ENCODE measurements at regions not wholly inside any gene's neighbourhood (a gene's known extent, or its start where the extent isn't known, plus 50 kb on each side); places are given as distances from the start of the nearest gene placed in this dataset.

DNA sequence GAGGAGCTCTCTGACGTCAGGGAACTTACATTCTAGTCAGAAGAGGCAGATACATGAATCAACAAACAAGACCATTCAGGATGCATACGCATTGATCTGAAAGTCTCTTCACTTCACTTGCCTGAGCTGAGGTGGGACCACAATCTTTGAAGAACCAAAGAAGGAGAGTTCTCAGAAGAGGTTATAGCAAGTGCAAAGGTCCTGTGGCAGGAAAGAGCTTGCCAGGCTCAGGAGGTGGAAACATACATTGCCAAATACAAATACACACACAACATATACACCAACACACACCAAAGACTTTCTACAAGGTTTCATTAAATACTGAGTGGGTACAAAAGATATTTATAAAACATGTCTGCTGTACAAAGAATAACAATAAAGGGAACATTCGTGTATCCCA is 86.8 kb upstream of the GJB5 start:
- no peak for DNase-seq

DNA sequence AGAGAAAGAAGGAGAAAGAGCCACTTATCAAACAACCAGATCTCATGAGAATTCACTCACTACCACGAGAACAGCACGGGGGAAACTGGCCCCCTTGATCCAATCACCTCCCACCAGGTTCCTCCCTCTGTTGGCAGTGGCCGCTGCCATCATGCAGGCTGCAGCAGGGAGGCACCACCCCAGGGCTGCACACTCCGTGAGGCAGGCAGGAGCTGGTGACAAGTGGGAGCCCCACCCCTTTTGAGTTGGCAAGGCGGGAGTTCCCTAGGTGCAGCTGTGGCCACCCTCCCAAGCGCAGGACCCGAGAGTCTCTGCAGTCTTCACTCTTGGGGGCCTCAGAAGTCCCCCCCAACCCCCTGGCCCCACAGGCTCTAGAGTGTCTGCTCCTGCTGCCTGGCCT is 83.9 kb upstream of the GJB5 start:
- no peak for DNase-seq

DNA sequence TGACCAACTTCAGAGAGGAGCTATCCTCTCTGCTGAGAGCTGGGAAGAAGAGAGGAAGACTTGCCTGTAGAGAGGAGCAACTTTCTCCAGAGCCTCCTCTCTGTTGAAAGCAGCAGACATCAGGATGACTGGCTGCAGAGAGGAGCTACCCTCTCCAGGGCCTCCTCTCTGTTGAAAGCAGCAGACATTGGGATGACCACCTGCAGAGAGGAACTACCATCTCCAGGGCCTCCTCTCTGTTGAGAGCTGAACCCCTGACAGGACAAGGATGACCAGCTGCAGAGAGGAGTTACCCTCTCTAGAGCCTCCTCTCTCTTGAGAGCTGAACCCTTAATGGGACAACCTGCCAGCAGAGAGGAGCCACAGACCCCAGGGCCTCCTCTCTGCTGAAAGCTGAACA is 83.0 kb upstream of the GJB5 start:
- DNase-seq: no peak

DNA sequence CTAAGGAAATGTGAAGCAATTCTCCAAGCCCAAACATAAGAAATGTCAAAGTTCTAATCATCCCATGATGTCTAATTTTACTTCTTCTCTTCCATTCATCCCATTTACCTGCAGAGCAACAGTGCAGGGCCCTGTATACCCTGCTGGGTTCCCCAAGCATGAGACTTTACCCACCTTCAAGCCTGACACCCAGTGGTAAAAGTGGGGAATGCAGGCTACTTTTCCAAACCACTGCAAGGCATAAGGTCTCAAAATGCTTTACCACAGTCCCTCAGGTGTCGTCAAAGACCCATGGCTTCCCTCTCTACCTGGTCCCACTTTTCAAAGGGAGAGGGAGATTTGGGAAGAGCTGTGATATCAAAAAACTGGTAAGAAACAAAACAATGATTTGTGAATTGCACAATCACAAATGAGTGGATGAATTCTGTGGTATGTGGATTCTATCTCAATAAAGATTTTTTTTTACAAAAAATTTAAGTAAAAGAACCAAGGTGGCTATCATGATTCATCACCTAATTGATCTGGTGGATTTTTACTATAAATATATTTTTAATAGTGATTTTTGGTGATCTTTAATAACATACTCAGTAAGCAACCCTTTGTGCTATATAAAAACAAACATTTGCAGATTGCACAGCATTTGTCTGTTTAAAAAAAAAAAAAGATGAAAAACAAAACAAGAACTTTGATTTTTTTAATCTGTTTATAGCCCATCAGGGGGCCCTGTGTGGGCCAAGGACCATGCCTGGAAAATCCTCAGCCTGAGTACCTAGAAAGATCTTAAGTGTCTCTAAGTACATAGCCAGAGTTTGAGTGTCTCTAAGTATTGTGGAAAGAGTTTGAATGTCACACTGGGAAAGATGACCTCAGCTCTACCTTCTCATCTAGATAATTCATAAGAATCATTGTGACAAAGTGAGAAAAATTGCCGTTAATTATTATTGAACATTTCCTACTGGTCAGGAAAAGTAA is 73.1 kb upstream of the GJB5 start:
- DNase-seq: peak; percentile 57 to 80

DNA sequence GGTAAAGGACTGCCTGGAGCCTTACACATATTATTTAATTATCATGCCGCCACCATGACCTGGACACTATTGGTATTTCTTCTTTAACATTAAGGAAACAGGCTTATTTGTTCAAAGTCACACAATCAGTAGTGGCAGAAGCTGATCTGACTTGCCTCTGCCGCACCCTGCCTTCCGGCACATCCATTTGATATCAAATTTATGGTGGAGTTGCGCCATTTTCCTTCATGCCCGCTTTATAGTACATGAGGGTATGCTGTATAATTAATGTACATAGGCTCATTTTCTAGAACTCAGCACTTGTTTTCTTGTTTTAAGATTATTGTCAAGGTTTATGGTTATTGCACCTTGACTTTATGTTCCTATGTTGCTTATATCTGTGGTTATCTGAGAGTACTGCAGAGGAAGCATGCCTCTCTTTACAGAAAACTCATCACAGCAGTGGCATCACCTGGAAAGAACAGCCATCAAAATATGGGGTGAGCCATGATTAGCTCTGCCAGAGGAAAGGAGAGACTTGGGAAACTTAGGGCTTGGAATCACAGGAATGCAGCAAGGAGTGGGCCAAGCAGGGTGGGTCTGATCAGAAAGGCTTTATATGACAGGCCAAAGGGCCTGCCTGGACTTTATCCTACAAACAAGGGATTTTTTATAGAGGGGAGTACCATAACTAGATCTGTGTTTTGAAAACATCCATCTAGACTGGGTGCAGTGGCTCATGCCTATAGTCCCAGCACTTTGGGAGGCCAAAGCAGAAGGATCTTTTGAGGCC is 72.2 kb upstream of the GJB5 start:
- DNase-seq: no peak

DNA sequence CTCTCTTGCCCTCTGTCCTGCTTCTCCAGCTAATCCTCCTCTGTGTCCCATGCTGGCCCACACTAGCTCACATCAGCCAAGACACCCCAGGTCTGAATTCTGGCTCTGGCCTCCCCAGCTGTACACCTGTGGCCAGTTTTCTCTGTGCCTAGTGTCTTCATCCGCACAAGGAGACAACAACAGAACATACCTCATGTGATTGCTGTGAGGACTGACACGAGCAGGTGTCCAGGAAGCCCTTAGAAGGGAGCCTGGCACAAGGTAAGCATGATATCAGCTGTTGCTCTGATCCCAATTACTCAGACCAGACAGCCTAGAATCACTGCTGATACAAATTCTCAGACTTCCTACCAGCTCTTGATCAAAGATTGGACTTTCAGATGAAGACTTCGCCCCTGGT is 71.2 kb upstream of the GJB5 start:
- no peak for DNase-seq

DNA sequence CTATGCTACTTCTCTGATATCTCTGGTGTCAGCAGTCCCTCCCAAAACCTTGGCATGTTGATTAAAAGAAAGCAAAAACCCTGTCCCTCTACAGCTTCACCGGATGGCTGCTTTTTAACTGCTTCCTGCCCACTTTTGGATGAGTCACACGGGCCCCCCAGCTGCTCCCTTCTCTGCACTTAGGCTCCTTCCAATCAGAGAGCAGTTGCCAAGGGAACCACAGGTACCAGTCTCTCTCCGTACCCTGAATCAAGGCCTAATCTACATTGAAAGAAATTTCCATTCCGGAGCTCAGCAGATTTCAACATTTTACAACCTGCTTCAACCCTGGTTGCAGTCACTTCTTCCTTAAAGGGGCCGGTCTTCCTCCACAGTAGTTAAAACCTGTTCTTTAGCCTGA is 70.6 kb upstream of the GJB5 start:
- DNase-seq: peak in 1 of 2 experiments; percentile 35

DNA sequence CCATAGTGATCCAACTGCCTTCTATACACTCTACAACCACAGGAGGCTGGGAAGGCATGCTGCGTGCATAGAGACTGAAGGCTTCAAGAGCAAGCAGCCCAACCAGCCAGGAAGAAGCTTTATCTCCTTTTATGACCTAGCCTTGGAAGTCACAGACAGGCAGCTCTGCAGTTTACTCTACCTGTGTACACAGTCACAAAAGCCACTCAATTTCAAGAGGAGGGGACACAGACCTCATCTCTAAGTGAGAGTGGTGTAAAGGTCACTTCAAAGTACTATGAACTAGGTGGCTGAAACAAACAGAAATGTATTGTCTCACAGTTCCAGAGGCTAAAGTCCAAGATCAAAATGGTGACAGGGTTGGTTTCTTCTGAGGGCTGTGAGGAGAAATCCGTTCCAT is 69.6 kb upstream of the GJB5 start:
- no peak for DNase-seq

DNA sequence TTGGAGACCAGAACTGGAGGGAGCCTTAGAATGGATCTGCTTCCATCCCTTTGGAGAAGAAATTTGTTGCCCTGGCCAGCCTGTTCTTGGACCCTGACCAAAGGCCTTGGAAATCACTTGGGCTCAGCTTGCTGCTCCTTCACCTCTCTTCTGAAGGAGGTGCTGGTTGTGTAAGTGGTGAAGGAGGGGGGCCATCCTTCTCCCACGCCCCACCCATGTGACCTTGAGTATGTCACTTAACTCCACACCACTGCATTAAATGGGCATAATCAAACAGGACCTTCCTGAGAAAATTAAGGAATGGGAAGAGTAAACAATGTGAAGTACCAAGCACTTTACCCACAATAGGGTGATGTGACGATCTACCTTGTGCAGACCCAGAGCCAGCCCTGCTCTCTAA is 68.3 kb upstream of the GJB5 start:
- DNase-seq: no peak

DNA sequence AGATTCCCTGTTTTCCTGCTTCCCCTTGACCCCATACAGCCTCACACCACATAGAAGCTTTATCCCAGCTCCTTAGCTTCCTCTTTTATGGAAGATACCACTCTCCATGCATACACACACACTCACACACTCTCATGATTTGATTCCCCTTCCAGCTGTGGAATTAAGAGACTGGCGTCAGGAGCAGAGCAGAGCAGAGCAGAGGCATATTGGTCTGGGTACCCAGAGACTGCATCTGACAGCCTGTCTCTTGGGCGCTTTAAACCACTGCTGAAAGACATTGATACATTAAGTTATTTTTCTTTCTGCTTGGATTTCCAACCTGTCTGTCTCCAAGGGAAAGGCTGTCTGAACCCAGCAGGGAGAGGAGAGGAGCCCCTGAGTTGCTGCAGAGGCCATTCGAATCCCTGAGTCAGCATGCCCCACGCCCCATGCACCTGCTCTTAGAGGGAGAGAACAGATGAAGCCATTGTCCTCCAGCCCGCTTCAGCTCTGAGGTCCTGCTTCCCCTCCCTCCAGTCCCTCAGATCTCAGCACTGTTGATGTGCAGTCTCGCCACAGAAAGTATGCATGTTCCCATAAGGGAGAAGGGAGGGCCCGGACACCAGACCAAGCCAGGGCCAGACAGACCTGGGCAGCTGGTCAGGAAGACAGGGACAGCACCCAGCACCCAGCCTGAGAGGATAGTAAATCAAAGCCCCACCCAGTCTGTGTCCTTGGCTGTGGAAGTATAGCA is 66.7 kb upstream of the GJB5 start:
- DNase-seq: peak; percentile 63 to 83

DNA sequence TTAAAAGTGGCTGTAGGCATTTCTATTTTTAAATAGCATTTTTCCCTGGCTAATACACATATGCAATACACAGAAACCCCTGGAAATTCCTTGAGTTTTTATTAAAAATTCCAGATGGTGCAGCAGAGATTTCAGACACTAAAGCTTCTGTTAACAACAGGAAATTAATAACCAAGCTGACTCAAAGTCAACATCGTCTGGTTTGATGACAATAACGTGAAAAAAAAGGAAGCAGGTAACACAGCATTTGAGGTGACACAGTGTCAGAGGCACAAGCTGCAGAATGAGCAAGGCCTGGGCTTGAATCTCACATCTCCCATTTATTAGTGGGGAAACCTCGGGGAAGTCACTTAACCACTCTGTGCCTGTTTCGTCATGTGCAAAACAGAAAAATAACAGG is 64.6 kb upstream of the GJB5 start:
- DNase-seq: no peak

DNA sequence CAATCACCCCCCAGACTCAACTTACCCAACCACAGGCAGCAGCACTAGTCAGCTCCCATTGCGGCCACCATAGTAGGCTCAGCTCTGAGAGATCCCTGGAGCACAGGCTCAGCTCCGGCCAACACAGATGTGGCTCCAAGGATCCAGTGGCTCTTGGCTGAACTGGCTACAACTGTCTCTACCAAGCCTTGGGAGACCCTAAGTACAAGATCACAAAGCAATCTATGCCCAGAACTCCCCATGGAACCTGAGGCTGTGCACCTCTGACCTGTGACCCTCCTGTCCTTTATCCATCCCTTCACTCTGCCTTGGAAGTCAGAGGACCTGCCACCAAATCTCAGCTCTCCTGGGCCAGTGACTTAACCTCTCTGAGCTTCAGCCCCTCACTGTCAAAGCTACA is 61.8 kb upstream of the GJB5 start:
- DNase-seq: no peak

DNA sequence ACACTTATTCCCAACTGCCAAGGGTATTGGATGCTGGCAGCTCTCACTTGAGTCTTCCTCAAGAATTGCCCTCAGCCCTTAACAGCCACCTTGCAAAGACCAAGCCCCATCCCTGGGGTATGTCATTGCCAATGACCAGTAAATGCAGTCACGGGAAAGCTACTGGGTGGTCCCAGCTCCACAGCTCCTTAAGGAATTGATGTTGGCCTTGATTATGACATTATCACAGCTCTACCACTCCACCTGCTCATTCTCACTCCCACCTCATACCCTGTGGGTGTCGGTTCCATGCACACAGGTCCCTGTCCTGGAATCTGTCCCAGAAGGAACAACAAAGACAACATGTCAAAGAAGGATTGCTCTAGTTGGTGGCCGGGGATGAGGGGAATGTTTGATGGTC is 60.5 kb upstream of the GJB5 start:
- DNase-seq: no peak

DNA sequence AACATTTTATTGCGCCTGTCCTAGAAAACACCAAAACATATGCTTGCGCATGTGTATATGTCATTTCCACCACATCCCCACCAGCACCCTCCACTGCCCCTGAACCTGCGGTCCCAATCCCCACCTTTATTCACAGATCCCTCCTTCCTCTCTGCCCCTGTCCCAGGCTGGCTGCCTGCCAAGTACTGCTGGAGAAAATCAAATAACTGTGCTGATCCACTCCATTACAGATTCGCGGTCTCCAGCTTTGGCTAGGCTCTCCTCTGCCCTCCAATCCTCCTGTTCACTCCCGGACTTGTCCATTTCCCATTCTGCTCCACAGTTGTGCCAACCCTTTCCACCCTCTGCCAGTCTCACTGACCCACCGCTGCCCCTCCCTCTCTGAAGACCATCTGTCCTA is 59.3 kb upstream of the GJB5 start:
- no peak for DNase-seq

DNA sequence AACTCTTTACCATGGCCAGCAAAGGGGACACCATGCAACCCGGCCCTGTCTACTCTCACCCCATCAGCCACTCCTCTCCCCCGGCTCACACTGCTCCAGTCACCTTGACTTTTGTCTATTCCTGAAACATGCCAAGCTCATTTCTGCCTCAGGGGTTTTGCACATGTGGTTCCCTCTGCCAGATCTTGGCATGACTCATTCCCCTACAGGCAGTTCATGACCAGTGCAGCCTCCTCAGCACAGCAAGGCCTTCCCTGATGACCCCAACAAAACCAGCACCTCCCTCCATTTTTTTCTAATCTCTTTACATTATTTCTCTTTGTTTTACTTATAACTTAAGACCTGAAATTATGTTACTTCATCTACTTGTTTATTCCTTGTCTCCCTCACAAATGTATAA is 58.6 kb upstream of the GJB5 start:
- no peak for DNase-seq

DNA sequence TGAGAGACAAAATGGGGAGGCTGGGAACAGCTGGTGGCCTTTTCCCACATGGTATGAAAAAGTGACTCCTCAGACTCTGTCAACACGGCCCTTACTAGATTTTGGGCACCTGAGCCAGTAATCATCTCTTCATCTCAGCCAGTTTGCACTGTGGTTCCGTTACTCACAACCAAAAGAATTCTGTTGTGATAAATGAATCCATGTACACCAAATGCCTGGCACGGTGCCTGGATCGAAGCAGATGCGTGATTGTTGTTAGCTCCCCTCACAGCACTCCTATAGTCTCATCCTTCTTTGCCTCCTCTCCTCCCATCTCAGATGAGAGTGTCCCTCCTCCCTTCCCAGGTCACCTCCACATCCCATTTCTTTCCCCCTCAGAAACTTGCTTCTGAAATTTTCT is 57.9 kb upstream of the GJB5 start:
- no peak for DNase-seq

DNA sequence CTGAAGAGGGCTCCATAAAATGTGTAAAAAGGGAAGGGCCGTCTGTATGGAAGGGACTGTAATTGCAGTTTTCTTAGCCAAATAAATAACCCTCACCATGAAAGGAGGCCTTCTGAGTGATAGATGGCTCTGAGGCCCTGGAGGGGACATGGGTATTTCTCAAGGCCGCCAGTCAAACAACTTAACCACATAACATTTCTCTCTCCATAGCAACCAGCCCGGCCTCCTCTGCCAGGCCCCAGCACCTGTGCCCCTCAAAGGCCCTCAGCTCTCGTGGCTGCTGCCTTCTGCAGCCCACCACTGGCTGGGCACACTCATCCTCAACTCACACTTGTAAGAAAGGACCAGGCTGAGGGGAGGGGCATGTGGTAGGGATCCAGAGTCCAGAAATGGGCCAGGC is 57.0 kb upstream of the GJB5 start:
- DNase-seq: no peak

DNA sequence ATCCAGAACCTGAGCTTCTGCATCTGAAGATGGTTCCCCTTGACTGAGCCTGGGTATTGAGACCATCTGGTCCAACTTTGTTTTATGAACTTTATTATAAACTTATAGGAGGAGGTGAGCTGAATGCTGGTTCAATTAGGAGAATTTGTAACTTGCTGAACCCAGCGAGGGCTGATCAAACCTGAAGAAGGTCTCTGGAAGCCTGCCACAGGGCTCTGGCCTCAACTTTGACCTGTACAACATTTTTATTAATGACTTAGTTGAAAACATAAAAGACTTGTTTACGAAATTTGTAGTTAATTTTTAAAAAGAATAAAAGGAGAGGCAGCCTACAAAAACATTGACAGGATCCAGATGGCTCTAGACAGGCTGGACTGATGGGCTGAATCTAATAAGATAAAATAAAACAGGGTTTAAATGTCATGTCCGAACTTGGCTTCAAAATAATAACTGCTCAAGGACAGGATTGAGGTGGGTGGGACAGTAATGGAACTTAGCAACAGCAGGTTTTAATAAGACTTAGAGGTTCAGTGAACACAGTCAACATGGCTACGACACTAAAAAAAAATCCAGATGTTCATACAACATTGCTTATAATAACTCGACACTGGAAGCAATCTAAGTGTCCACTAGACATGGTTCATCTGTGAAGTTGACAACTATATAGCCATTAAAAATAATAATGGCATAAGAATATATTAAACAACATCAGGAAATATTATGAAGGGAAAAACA is 53.4 kb upstream of the GJB5 start:
- DNase-seq: no peak

All from NCI-H526 (cell line).